PC-3 (cell line): ENCODE measurements at regions not wholly inside any gene's neighbourhood (a gene's known extent, or its start where the extent isn't known, plus 50 kb on each side); places are given as distances from the start of the nearest gene placed in this dataset.

Experiments
- CTCF ChIP-seq: fragments of 300-600 bp; sonication (generic); conservative IDR thresholded peaks from 2 replicates; pipeline ENCODE4 v1.5.1; 2017; ENCODE audit warnings: antibody characterized with exemption, low read depth, mild to moderate bottlenecking, low read length
- EZH2 ChIP-seq: fragments of 300-600 bp; sonication (generic); IDR thresholded peaks from one replicate; pipeline ENCODE4 v1.6.1; 2017; ENCODE audit warnings: antibody characterized with exemption, mild to moderate bottlenecking, low read length; ENCODE audit not compliant: unreplicated experiment

GRCh38 chr16:51658531-51658930, 507.5 kb upstream of the SALL1 start:
- TF ChIP-seq EZH2 (no peak), CTCF (no peak)
